ENCODE measurements at regions not wholly inside any gene's neighbourhood (a gene's known extent, or its start where the extent isn't known, plus 50 kb on each side); places are given as distances from the start of the nearest gene placed in this dataset.

GRCh38 chr3:156770699-156771414 is 55.3 kb upstream of the LEKR1 start:
- Histone ChIP-seq H3K9me3 (no peaks in the 10 kb centered on the region), H3K4me2 (no peak overlapping the region), H3K27ac (no peak overlapping the region), H3K4me1 (0 out of 3 replicates have a peak, but pooled peaks cover 4% of the 10 kb centered on the region), H3K4me3 (no peak overlapping the region)
- ChIA-PET POLR2A (no interaction called here), CTCF (no interaction called here)
- ATAC-seq: no peak
- no peak for FAIRE-seq
- TF ChIP-seq HOXA7 (CRISPR knock-in tag; IDR thresholded peaks at IDR 0.05) (no peak), CEBPB (IDR thresholded peaks at IDR 0.05) (no peak), ESRRA (IDR thresholded peaks at IDR 0.05; ENCODE audit: borderline replicate concordance, low read length) (no peak), ZFP36 (IDR thresholded peaks at IDR 0.05; ENCODE audit: borderline replicate concordance, partially characterized antibody) (no peak), POLR2A (IDR thresholded peaks at IDR 0.05; ENCODE audit: low read length) (no peak), JUN (IDR thresholded peaks at IDR 0.05) (no peak), ZNF302 (CRISPR knock-in tag; IDR thresholded peaks at IDR 0.05) (no peak), JUNB (IDR thresholded peaks at IDR 0.05) (no peak), MAFK (IDR thresholded peaks at IDR 0.05; ENCODE audit: partially characterized antibody) (no peak), ATOH8 (CRISPR knock-in tag; IDR thresholded peaks at IDR 0.05; ENCODE audit: low read depth) (no peak), TP53 (CRISPR knock-in tag; IDR thresholded peaks at IDR 0.05) (no peak), USF2 (IDR thresholded peaks at IDR 0.05) (no peak), HES2 (IDR thresholded peaks at IDR 0.05) (no peak), BHLHE40 (IDR thresholded peaks at IDR 0.05; ENCODE audit: low read depth, low read length) (no peak), FOXS1 (CRISPR knock-in tag; IDR thresholded peaks at IDR 0.05) (no peak), CHD4 (IDR thresholded peaks at IDR 0.05; ENCODE audit: borderline replicate concordance) (no peak)
- DNase-seq (ENCODE audit: low read depth in 1 of 2, low spot score in 1 of 2): no peak
- WGBS (ENCODE audit: missing lambda C conversion rate): 81% methylated on average over 6 of the region's 6 CpGs

GRCh38 chr3:156772588-156773206 is 53.5 kb upstream of the LEKR1 start:
- DNase-seq (ENCODE audit: low read depth in 1 of 2, low spot score in 1 of 2): no peak
- H3K9me3 ChIP-seq: no peaks in the 10 kb centered on the region
- WGBS (ENCODE audit: missing lambda C conversion rate): 28% methylated on average over 2 of the region's 2 CpGs
- no peak for ATAC-seq
- H3K4me3 ChIP-seq: no peak overlapping the region
- no peak overlapping the region for H3K27ac ChIP-seq
- FAIRE-seq: no peak
- 0 out of 3 replicates have a peak, but pooled peaks cover 4% of the 10 kb centered on the region for H3K4me1 ChIP-seq
- TF ChIP-seq KDM1A (IDR thresholded peaks at IDR 0.05; ENCODE audit: low read depth): no peak
- TF ChIP-seq ZNF302 (CRISPR knock-in tag; IDR thresholded peaks at IDR 0.05): no peak
- no peak for TF ChIP-seq SREBF2 (IDR thresholded peaks at IDR 0.05)
- peak; percentile 31 for TF ChIP-seq MAFK (IDR thresholded peaks at IDR 0.05; ENCODE audit: partially characterized antibody)
- no peak overlapping the region for H3K4me2 ChIP-seq
- POLR2A ChIA-PET: no interaction called here
- CTCF ChIA-PET: interaction anchor here (1.4 kb wide), 1 partner anchor 10 kb away, joined by 4 read pairs; no protein-coding TSS in a partner anchor

GRCh38 chr3:156776031-156776430 is 50.1 kb upstream of the LEKR1 start:
- no peak for DNase-seq (ENCODE audit: low read depth in 1 of 2, low spot score in 1 of 2)
- no peaks in the 10 kb centered on the region for H3K9me3 ChIP-seq
- no peak for TF ChIP-seq PHF8 (IDR thresholded peaks at IDR 0.05; ENCODE audit: borderline replicate concordance, low read depth)
- TF ChIP-seq MAFK (IDR thresholded peaks at IDR 0.05; ENCODE audit: partially characterized antibody): no peak
- no peak for TF ChIP-seq BHLHE40 (IDR thresholded peaks at IDR 0.05; ENCODE audit: low read depth, low read length)
- TF ChIP-seq KDM1A (IDR thresholded peaks at IDR 0.05; ENCODE audit: low read depth): no peak
- no peak for TF ChIP-seq HDAC2 (IDR thresholded peaks at IDR 0.05)
- TF ChIP-seq BCL3 (IDR thresholded peaks at IDR 0.05): no peak
- TF ChIP-seq MAX (IDR thresholded peaks at IDR 0.05): no peak
- no peak for TF ChIP-seq JUN (IDR thresholded peaks at IDR 0.05)
- no peak for TF ChIP-seq TFCP2L1 (CRISPR knock-in tag; IDR thresholded peaks at IDR 0.05)
- no peak for TF ChIP-seq HOXB5 (CRISPR knock-in tag; IDR thresholded peaks at IDR 0.05)
- TF ChIP-seq ZNF302 (CRISPR knock-in tag; IDR thresholded peaks at IDR 0.05): no peak
- no peak for TF ChIP-seq HES2 (IDR thresholded peaks at IDR 0.05)
- TF ChIP-seq HEYL (CRISPR knock-in tag; IDR thresholded peaks at IDR 0.05): no peak
- TF ChIP-seq RAD21 (conservative IDR thresholded peaks at IDR 0.05 in 1 of 2, IDR thresholded peaks at IDR 0.05 in 1 of 2): no peak
- TF ChIP-seq NR3C1 (IDR thresholded peaks at IDR 0.05): no peak
- TF ChIP-seq JUNB (IDR thresholded peaks at IDR 0.05): no peak
- TF ChIP-seq POLR2A (IDR thresholded peaks at IDR 0.05; ENCODE audit: low read length): no peak
- no peak for TF ChIP-seq RFX5 (IDR thresholded peaks at IDR 0.05)
- CTCF ChIA-PET: interaction anchor here (1.5 to 1.6 kb wide), 2 partner anchors 41 to 361 kb away, joined by 3 to 4 read pairs; no protein-coding TSS in a partner anchor
- H3K27ac ChIP-seq: no peak overlapping the region
- ATAC-seq: no peak
- no peak overlapping the region for H3K4me2 ChIP-seq
- H3K4me3 ChIP-seq: no peak overlapping the region
- FAIRE-seq: no peak
- POLR2A ChIA-PET: no interaction called here
- peaks cover 8% of the 10 kb centered on the region for H3K4me1 ChIP-seq
- WGBS (ENCODE audit: missing lambda C conversion rate): 87% methylated on average over 2 of the region's 2 CpGs
